HG02884 (cell line): ENCODE measurements at regions not wholly inside any gene's neighbourhood (a gene's known extent, or its start where the extent isn't known, plus 50 kb on each side); places are given as distances from the start of the nearest gene placed in this dataset.

Experiments used
- ATAC-seq: cut with Tn5 transposase; IDR thresholded peaks from one replicate; pipeline ENCODE4 v1.9.1; 2021; ENCODE audit warnings: mild to moderate bottlenecking, moderate library complexity; ENCODE audit not compliant: unreplicated experiment

DNA sequence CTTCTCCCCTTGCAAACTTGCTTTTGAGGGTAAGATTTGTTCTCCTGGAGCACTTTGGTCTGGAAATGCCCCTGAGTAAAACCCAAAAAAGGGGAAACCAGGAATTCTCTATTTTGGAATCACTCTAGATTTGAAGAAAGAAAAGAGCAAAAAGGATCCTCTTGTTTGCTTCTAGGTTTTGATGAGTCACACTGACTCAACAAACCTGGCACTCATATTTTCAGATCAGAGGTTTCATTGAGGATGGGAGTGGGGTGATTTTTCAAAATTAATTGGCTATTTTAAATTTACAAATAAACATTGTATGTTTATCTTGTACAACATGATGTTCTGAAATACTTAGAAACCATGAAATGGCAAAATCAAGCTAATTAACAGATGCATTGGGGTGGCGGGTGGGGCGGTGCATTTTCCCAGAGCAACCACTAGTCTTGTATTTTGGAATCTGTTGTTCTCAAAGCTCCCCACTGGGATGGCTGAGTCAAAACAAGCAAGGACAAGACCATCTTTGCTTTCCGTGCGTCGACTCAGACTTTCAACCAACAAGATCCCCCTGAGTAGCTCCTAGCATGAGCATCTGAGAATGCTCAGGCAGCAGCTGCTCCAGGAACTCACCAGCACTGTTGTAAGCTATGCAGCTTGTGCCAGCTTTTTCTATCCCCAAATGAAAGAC is 451.4 kb downstream of the WDR72 start:
- no peak for ATAC-seq

DNA sequence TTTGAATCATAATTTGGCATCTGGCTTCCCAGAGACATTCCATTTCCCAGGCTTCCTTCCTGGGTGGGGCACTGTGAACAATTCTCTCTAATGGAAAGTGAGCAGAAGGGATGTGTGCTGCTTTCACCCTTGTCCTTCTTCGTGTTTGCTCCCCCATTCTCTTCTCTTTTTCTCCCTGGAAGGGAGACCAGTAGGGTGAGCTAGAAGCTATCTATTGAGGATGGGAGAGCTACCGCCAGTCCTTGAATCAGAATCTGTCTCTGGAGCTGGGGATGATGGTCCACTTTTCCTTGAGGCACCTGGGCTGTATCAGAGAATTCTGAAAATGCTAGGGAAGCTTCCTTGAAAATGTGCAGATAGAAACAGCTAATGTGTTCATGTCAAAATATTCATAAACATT is 453.9 kb downstream of the WDR72 start:
- ATAC-seq: no peak

DNA sequence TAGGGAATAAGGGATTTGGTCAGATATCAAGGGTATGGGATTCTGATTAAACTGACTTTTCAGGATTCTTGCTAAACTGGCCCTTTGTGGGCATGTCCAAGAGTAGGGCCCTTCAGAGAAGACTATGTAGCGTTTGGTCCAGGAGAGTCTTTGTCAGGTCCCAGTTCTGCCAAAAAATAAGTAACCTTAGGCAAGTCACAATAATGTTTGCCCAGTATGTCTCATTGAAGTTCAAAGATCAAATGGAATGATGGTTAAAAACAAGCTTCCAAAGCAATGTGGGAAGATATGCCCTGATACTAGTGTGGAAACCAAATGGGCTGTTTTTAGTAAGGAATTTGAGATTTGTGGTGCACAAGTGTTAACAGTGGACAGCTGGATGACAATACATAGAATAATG is 454.4 kb downstream of the WDR72 start:
- no peak for ATAC-seq

DNA sequence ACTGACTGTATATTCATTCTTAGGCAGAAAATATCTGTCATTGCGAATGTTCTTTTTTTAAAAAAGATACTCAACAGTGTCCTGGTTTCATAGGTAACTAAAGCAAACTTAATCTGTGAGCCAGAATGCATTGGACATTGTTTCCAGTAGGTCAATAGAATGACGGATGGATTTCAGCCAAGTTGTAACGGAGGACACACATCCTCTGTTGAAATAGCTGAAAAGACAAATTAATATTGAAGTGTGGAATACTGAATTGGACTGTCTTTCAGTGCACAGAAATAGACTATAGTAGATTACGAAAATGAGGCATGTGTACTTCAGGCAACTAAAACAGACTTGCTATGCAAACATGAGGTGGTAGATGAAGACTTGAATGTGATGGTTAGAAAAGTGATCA is 461.6 kb downstream of the WDR72 start:
- ATAC-seq: no peak

DNA sequence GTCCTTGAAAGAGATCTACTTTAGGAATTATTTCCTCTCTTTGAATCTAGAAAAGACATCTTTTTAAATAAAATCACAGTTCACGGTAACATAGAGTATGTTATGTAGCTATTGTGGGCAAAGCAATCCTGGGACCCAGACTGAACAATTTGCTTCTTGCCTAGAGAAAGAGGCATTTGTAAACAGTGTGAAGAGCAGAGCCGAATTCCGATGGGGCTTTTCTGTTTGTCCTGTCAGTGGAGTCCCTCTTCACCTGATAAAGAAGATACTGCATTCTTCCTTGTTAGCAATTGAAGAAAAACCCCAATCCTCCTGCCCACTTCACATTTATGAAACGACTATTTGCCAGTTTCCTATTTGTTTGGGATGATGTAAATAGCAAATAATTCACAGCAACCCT is 462.9 kb downstream of the WDR72 start:
- no peak for ATAC-seq

DNA sequence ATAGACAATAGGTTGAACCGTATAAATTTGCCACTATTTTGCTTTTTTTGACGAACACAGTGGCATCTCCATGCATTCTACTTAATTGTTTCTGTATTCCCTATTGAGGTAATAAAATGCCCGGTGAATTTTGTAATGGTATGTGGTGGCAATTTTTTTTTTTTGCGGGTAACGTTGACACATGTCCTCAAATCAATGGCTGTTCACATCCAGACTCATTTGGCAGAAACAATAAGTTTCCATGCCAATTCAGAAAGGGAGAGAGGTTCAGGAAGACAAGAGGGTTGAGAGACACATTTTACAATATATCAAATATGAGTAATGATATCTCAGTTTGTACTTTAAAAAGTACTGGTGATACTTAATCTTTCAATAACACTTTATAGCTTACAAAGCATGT is 463.9 kb downstream of the WDR72 start:
- ATAC-seq: no peak

DNA sequence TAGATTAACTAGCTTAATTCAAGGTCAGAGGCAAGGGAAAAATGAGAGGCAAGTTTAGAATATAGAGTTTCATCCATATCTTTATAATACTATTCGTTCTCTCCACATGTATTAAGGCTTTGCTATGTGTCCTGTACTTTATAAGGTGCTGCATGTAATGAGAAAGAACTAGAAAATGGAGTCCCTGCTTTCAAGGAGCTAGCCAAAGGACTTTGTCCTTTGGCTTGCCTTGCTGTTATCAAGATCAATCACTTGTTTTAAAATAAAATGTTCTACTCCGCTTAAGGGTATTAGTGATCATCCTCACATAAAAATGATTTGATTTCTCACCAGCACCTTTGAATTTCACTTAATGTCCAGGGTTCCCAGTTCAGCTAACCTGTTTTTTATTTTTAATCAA is 470.9 kb downstream of the WDR72 start:
- no peak for ATAC-seq

DNA sequence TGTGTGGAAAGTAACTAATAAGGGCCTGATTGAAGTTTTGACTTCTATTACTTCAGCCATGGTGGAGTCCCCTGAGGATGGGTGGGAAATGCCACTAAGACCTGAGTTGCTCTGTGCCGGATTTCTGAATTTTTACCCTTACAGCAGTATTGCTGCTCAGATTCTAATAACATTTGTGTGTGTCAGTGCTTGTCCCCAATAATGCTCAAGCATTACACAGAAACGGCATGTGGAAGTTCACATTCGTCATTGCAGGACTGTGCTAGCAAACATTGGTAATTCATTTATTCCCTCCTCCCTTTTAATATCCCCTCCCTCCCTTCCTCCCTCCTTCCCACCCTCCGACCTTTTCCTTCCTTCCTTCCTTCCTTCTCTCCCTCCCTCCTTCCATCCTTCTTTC is 484.5 kb upstream of the ONECUT1 start:
- ATAC-seq: no peak

DNA sequence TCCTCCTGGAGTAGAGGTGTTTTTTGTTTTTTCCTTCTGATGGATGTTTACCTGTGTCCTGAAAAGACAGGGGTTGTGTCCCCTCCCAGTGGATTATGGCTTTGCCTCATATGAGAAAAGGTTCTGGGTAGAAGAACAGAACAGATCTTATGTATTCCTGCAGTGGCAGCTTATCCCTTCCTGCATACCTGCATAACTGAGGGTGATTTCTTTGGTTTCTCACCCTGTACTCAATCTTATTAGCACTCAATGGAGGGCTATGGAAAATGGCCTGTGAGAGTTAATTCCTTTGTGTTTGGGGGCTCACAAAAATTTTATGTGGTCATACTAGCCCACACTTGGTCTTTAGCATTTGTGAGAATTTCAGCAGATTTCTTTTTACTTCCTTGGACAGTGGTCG is 482.0 kb upstream of the ONECUT1 start:
- no peak for ATAC-seq

DNA sequence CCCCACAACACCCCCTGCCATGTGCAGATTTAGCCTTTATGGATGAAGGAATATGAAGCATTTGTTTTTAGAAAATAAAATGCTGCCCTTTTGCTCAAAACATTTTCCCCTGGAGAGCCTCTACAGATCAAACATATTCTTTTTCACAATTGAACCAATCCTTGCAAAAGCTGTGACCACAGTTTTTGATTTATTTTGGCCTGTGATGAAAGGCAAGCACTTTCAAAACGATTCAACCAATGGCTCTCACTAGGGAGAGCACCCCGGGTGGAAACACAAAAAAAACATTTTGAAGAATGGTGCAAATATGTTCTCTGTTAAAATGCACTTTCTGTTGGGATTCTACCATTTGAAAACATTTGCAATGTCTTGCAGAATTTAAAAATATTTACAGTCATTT is 476.0 kb upstream of the ONECUT1 start:
- no peak for ATAC-seq

DNA sequence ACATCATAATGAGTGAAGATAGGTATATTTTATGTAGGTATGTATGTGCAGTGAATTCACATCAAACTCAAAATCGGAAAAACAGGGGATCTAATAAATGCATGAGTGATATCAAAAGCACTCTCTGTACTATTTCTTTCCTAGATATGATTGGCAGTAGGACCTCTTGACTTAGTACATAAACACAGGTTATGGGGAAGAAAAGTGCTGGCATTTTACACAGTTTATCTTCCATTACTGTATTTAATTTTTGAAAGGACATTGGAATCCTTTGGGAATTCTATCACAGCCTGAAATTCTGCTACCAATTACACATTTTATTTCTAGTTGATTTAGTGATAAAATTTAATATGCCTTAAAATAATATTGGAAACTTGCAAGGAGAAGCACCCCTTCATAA is 470.5 kb upstream of the ONECUT1 start:
- ATAC-seq: no peak

DNA sequence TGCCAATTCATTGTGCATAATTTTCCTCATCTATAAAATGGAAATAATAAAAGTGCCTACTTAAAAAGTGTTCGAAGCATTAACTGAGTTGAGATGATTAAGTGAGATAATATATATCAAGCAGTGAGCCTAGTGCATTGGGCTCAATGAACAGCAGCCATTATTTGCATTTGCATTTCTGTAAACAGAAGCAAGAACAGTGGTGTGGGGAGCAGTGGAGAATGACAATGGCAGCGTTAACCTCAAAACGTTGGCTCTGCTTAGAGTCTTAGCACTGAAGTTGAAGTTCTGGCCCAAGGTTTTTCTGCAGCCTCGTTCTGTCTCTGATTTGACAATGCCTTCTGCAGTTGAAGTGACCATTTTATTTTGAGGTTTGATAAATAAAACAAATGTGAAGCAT is 466.3 kb upstream of the ONECUT1 start:
- ATAC-seq: no peak

DNA sequence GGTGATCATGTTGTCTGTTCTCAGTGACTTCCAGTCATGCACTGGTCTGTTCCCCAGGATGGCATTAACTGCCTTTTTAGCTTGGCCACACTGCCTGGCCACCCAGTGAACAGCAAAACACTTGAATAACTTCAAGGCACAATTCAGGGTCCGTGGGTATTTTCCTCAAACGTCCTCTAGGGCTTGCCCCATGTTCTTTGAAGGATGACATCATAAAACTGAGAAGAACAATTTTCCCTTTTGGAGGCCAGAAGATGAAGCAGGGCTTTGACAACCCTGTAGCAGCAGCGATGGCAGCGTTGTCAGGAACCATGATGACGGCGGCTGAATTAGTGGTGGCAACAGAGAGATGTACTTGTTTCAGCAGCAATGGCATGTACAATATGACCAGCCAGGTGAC is 465.9 kb upstream of the ONECUT1 start:
- ATAC-seq: no peak

DNA sequence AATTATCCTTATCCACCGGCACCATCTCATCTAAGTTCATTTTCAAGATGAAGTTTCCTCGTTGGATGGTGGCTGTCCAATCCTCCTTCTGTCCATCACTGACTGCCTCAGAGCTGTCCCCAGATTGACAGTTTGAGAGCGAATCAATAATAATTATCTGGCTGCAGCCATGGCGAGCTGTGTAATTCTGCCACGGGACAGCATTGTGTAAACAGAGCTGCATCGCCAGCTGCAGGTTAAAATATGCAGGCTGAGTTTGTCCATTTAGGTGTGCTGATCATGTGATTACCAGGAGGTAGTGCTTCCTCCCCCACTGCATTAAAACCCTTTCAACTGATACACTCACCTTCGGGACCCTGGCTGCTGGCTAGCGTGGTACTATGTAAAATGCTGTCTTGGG is 461.9 kb upstream of the ONECUT1 start:
- ATAC-seq: no peak

DNA sequence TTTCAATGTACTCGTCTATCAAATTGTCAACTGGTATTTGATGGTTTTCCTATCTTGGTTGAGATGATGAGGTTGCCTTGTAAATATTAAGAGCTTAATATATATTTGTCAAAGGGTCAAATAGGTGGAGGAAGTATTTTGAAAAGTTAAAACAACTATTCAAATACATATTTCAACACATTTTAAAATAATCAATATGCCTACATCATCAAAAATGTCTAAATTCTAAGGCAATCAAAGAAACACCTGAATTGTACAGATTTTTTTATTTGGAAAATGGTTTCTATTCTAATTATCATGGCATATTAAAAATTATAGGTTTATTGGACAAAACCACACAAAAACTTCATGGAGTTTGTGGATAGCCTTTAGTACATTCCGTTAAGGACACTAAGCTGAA is 461.4 kb upstream of the ONECUT1 start:
- no peak for ATAC-seq

DNA sequence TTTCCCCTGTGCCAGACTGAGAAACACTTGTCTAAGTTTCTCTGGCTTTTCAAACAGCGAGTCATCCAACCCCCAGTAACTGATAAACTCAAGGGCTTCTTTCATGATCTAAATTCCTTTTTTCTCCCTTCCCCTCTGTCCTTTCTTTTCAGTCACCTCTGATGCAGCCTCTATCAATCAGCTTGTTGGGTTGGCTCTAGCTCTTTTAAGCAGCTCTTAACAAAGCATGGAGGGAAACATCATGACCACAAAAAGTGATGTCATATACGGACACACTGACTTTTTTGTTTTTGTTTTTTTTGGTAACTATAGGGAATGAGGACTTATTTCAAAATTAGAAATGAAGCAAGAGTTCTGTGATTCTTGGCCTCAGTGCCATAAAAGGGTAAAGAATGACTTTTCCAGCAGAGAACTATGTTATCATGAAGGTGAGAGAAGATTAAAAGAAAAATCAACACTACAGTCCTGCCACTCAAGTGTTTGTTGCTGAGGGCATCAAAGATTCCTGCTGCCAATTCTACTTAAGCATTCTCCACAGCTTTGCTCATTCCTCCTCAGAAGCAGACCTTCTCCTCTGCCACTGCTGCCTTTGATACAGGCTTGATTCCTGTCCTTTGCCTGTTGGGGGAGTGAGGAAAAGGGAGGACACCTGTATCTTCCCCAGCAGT is 457.0 kb upstream of the ONECUT1 start:
- no peak for ATAC-seq

DNA sequence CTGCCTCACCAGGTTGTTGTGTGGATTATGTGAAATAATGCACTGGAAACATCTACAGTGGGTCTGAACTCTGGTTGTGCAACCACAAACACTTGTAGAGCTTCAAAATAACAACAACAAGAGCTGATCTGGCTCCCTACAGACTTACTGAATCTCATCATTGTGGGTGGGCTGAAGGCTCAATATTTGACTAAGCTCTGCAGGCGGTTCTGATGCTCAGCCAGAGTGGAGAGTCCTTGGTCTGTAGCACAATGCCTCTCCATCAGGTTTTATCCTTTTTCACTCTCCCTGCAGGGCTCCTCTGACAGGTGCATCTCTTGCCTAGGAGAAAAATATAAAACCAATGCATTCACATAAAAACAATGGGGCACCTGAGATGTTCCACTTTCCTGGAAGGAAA is 456.3 kb upstream of the ONECUT1 start:
- no peak for ATAC-seq

DNA sequence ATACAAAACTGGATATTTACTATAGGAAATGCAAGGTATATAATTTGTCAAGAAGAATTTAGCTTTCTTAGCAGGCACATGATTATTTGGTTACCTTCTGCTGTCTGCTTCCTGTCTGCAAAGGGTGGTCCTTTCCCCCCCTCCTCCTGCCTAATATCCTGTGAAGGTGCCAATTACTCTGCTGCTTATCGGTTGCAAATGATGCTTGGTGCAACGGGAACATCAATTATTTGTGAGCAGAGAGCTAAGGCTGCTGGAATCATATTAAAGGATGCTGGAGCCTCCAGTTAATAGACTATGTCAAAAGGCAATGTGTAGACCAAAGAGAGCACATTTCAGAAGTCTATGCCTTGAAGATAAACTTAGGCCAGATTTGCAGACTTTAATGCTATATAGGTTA is 443.7 kb upstream of the ONECUT1 start:
- ATAC-seq: no peak

DNA sequence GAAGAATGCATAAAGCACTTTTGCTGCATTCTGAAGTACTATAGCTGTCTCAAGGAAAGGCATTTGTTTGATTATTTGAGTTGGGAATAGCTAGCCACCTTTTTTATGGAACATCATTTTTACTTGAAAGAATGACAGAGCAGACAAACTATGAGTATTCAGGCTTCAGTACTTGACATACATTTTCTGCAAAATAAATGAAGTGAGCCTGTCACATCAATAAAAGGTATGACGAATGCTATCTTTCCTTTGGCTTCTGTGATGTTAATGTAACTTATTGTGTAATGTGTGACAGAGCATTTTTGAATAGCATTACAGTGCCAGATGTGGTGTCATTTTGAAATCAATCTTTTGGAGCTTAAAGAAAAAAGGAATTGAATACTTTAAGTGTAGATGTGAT is 440.3 kb upstream of the ONECUT1 start:
- ATAC-seq: no peak

DNA sequence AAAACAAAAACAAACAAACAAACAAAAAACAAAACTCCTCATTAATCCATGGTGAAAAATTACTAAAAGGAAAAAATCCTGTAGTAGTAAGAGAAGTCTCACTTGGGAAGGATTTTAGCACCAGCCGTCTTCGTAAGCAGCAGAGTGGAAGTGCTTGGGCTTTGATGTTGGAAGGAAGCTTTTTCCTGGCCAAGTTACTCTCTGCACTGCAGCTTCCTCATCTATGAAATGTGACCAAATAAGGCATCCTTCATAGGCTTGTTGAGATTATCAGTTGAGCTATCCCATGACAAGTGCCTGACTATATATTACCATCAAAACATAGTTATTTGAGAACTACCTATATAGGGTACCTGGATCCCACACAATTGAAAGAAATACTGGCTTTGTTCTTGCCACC is 436.4 kb upstream of the ONECUT1 start:
- ATAC-seq: no peak

DNA sequence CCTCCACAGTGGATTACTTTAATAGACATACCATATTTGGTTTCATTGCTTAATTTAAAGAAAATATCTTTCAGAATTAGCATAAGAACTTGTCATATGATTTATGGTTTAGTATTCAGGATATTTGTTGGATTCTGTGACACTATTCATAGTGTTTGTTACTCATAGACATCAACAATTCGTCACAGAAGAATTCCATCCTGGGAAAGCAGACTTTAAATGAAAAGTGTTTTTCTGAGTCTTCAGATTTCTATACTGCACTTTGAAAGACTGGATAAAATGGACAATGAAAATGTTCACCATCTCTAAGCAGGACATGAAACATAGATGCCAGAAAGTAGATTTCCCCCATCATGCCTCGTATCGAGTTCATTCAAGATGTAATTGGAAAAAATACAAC is 435.6 kb upstream of the ONECUT1 start:
- ATAC-seq: no peak

DNA sequence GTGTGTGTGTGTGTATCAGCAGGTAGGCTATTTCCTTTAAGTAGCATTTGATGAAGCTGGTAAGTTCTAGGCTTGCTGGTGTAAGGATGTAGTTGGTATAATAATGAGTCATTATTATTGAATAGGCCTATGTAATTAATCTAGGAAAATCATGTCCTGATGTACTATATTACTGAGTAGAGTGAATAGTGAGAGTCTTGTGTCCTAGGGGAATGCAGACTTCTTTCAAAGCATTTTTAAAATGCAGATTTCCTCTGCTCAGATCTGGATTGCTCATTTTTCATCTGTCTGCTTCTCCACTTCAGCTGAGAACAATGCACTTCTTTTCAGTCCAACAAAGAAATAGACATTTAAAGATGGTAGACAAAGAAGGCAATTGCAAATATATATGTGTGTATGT is 434.2 kb upstream of the ONECUT1 start:
- no peak for ATAC-seq

DNA sequence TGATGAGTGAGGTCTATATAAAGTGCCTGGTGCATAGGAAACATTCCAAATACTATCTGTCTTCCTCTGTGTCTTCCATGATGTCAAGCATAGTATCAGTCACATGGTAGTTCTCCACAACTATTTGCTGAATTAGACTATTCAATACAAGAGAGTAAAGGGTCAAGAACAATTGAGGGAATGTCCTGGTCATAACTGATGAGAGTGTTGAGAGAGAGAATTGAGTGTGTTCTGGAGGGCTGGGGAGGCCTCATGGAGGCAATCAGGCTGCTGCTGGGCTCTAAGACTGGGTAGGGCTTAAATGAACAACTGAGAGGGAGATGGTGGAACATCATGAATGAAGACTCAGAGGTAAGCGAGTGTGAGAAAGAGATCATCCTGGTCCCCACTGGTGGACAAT is 433.7 kb upstream of the ONECUT1 start:
- no peak for ATAC-seq
